ENCODE measurements at regions not wholly inside any gene's neighbourhood (a gene's known extent, or its start where the extent isn't known, plus 50 kb on each side); places are given as distances from the start of the nearest gene placed in this dataset.

- no peaks in the 10 kb centered on the region for H3K4me1 ChIP-seq (ENCODE audit: control insufficient read depth, insufficient read depth, low read length, poor library complexity, severe bottlenecking)
- H3K36me3 ChIP-seq (ENCODE audit: control insufficient read depth, insufficient read depth, low read length) = no peaks in the 10 kb centered on the region
- WGBS, 2 experiments (ENCODE audit: insufficient coverage in 2 of 2) = 93 to 96% methylated on average over 3 to 9 of the region's 9 CpGs
- no peak overlapping the region for H3K4me3 ChIP-seq (ENCODE audit: extremely low read depth, insufficient read depth, low read length, poor library complexity, severe bottlenecking)
- H3K27ac ChIP-seq (ENCODE audit: low read depth, low read length, severe bottlenecking) = no peak overlapping the region
- no peaks in the 10 kb centered on the region for H3K9me3 ChIP-seq (ENCODE audit: control insufficient read depth, low read length)
Observed at GRCh38 chr1:165055581-165055980, 300.9 kb downstream of the LMX1A start.

- Histone ChIP-seq H3K4me1 (ENCODE audit: control insufficient read depth, insufficient read depth, low read length, poor library complexity, severe bottlenecking) (no peaks in the 10 kb centered on the region), H3K4me3 (ENCODE audit: extremely low read depth, insufficient read depth, low read length, poor library complexity, severe bottlenecking) (no peak overlapping the region), H3K36me3 (ENCODE audit: control insufficient read depth, insufficient read depth, low read length) (no peaks in the 10 kb centered on the region), H3K27ac (ENCODE audit: low read depth, low read length, severe bottlenecking) (no peak overlapping the region), H3K9me3 (ENCODE audit: control insufficient read depth, low read length) (no peaks in the 10 kb centered on the region)
- WGBS, 2 experiments (ENCODE audit: insufficient coverage in 2 of 2) = 68 to 100% methylated on average over 2 to 4 of the region's 4 CpGs
Observed at GRCh38 chr1:165054627-165055026, 301.9 kb downstream of the LMX1A start.

- Histone ChIP-seq H3K4me3 (ENCODE audit: extremely low read depth, insufficient read depth, low read length, poor library complexity, severe bottlenecking) (no peak overlapping the region), H3K36me3 (ENCODE audit: control insufficient read depth, insufficient read depth, low read length) (no peaks in the 10 kb centered on the region), H3K4me1 (ENCODE audit: control insufficient read depth, insufficient read depth, low read length, poor library complexity, severe bottlenecking) (no peaks in the 10 kb centered on the region), H3K27ac (ENCODE audit: low read depth, low read length, severe bottlenecking) (no peak overlapping the region), H3K9me3 (ENCODE audit: control insufficient read depth, low read length) (no peaks in the 10 kb centered on the region)
- 60% methylated on average over 1 of the region's 2 CpGs; no CpG with 5 or more reads in 1 of the 2 experiments for whole genome bisulfite sequencing, 2 experiments (ENCODE audit: insufficient coverage in 2 of 2)
Observed at GRCh38 chr1:165053351-165053750, 303.2 kb downstream of the LMX1A start.

- 38 to 44% methylated on average over 1 of the region's 4 CpGs for WGBS, 2 experiments (ENCODE audit: insufficient coverage in 2 of 2)
- H3K9me3 ChIP-seq (ENCODE audit: control insufficient read depth, low read length) = no peaks in the 10 kb centered on the region
- no peaks in the 10 kb centered on the region for H3K4me1 ChIP-seq (ENCODE audit: control insufficient read depth, insufficient read depth, low read length, poor library complexity, severe bottlenecking)
- H3K36me3 ChIP-seq (ENCODE audit: control insufficient read depth, insufficient read depth, low read length) = no peaks in the 10 kb centered on the region
- no peak overlapping the region for H3K27ac ChIP-seq (ENCODE audit: low read depth, low read length, severe bottlenecking)
- H3K4me3 ChIP-seq (ENCODE audit: extremely low read depth, insufficient read depth, low read length, poor library complexity, severe bottlenecking) = no peak overlapping the region
Observed at GRCh38 chr1:165052936-165053335, 303.6 kb downstream of the LMX1A start.

- no peak overlapping the region for H3K4me3 ChIP-seq (ENCODE audit: extremely low read depth, insufficient read depth, low read length, poor library complexity, severe bottlenecking)
- H3K27ac ChIP-seq (ENCODE audit: low read depth, low read length, severe bottlenecking) = no peak overlapping the region
- no peaks in the 10 kb centered on the region for H3K4me1 ChIP-seq (ENCODE audit: control insufficient read depth, insufficient read depth, low read length, poor library complexity, severe bottlenecking)
- WGBS, 2 experiments (ENCODE audit: insufficient coverage in 2 of 2) = 91% methylated on average over 2 of the region's 4 CpGs; no CpG with 5 or more reads in 1 of the 2 experiments
- H3K36me3 ChIP-seq (ENCODE audit: control insufficient read depth, insufficient read depth, low read length) = no peaks in the 10 kb centered on the region
- H3K9me3 ChIP-seq (ENCODE audit: control insufficient read depth, low read length) = no peaks in the 10 kb centered on the region
Observed at GRCh38 chr1:165052431-165052830, 304.1 kb downstream of the LMX1A start.

GRCh38 chr1:165050246-165050645 lies 306.3 kb downstream of the LMX1A start:
- Histone ChIP-seq H3K27ac (ENCODE audit: low read depth, low read length, severe bottlenecking) (no peak overlapping the region), H3K4me1 (ENCODE audit: control insufficient read depth, insufficient read depth, low read length, poor library complexity, severe bottlenecking) (no peaks in the 10 kb centered on the region), H3K9me3 (ENCODE audit: control insufficient read depth, low read length) (no peaks in the 10 kb centered on the region), H3K4me3 (ENCODE audit: extremely low read depth, insufficient read depth, low read length, poor library complexity, severe bottlenecking) (no peak overlapping the region), H3K36me3 (ENCODE audit: control insufficient read depth, insufficient read depth, low read length) (no peaks in the 10 kb centered on the region)
- 93 to 97% methylated on average over 3 to 5 of the region's 5 CpGs for WGBS, 2 experiments (ENCODE audit: insufficient coverage in 2 of 2)

- Histone ChIP-seq H3K9me3 (ENCODE audit: control insufficient read depth, low read length) (no peaks in the 10 kb centered on the region), H3K36me3 (ENCODE audit: control insufficient read depth, insufficient read depth, low read length) (no peaks in the 10 kb centered on the region), H3K27ac (ENCODE audit: low read depth, low read length, severe bottlenecking) (no peak overlapping the region), H3K4me3 (ENCODE audit: extremely low read depth, insufficient read depth, low read length, poor library complexity, severe bottlenecking) (no peak overlapping the region), H3K4me1 (ENCODE audit: control insufficient read depth, insufficient read depth, low read length, poor library complexity, severe bottlenecking) (no peaks in the 10 kb centered on the region)
- 43 to 50% methylated on average over 7 to 9 of the region's 10 CpGs for WGBS, 2 experiments (ENCODE audit: insufficient coverage in 2 of 2)
Observed at GRCh38 chr1:165047994-165048393, 308.5 kb downstream of the LMX1A start.

- no peaks in the 10 kb centered on the region for H3K9me3 ChIP-seq (ENCODE audit: control insufficient read depth, low read length)
- WGBS, 2 experiments (ENCODE audit: insufficient coverage in 2 of 2) = 84 to 89% methylated on average over 2 to 3 of the region's 4 CpGs
- no peaks in the 10 kb centered on the region for H3K36me3 ChIP-seq (ENCODE audit: control insufficient read depth, insufficient read depth, low read length)
- no peak overlapping the region for H3K4me3 ChIP-seq (ENCODE audit: extremely low read depth, insufficient read depth, low read length, poor library complexity, severe bottlenecking)
- H3K4me1 ChIP-seq (ENCODE audit: control insufficient read depth, insufficient read depth, low read length, poor library complexity, severe bottlenecking) = no peaks in the 10 kb centered on the region
- no peak overlapping the region for H3K27ac ChIP-seq (ENCODE audit: low read depth, low read length, severe bottlenecking)
Observed at GRCh38 chr1:165045902-165046301, 310.6 kb downstream of the LMX1A start.

- Histone ChIP-seq H3K9me3 (ENCODE audit: control insufficient read depth, low read length) (no peaks in the 10 kb centered on the region), H3K27ac (ENCODE audit: low read depth, low read length, severe bottlenecking) (no peak overlapping the region), H3K36me3 (ENCODE audit: control insufficient read depth, insufficient read depth, low read length) (no peaks in the 10 kb centered on the region), H3K4me3 (ENCODE audit: extremely low read depth, insufficient read depth, low read length, poor library complexity, severe bottlenecking) (no peak overlapping the region), H3K4me1 (ENCODE audit: control insufficient read depth, insufficient read depth, low read length, poor library complexity, severe bottlenecking) (no peaks in the 10 kb centered on the region)
- no CpG with 5 or more reads among the region's 1 CpG for WGBS, 2 experiments (ENCODE audit: insufficient coverage in 2 of 2)
Observed at GRCh38 chr1:165040641-165041040, 315.9 kb downstream of the LMX1A start.

GRCh38 chr1:165039996-165040395 lies 316.5 kb downstream of the LMX1A start:
- Histone ChIP-seq H3K27ac (ENCODE audit: low read depth, low read length, severe bottlenecking) (no peak overlapping the region), H3K4me3 (ENCODE audit: extremely low read depth, insufficient read depth, low read length, poor library complexity, severe bottlenecking) (no peak overlapping the region), H3K9me3 (ENCODE audit: control insufficient read depth, low read length) (no peaks in the 10 kb centered on the region), H3K4me1 (ENCODE audit: control insufficient read depth, insufficient read depth, low read length, poor library complexity, severe bottlenecking) (no peaks in the 10 kb centered on the region), H3K36me3 (ENCODE audit: control insufficient read depth, insufficient read depth, low read length) (no peaks in the 10 kb centered on the region)
- WGBS, 2 experiments (ENCODE audit: insufficient coverage in 2 of 2) = no CpG with 5 or more reads among the region's 3 CpGs

- no peaks in the 10 kb centered on the region for H3K9me3 ChIP-seq (ENCODE audit: control insufficient read depth, low read length)
- no peaks in the 10 kb centered on the region for H3K36me3 ChIP-seq (ENCODE audit: control insufficient read depth, insufficient read depth, low read length)
- 95 to 96% methylated on average over 6 of the region's 6 CpGs for WGBS, 2 experiments (ENCODE audit: insufficient coverage in 2 of 2)
- no peak overlapping the region for H3K27ac ChIP-seq (ENCODE audit: low read depth, low read length, severe bottlenecking)
- H3K4me1 ChIP-seq (ENCODE audit: control insufficient read depth, insufficient read depth, low read length, poor library complexity, severe bottlenecking) = no peaks in the 10 kb centered on the region
- H3K4me3 ChIP-seq (ENCODE audit: extremely low read depth, insufficient read depth, low read length, poor library complexity, severe bottlenecking) = no peak overlapping the region
Observed at GRCh38 chr1:165036403-165036802, 320.1 kb downstream of the LMX1A start.

Measured in mesodermal cell (in vitro differentiated cells).